K562 (cell line): ENCODE measurements at regions not wholly inside any gene's neighbourhood (a gene's known extent, or its start where the extent isn't known, plus 50 kb on each side); places are given as distances from the start of the nearest gene placed in this dataset.

ENCODE experiments used
- BCOR ChIP-seq: fragments of 450-650 bp; IDR thresholded peaks from 2 replicates; pipeline ENCODE4 v1.6.1; 2016
- NONO ChIP-seq, 2 experiments: fragments of 200-400 bp in 1 of 2; fragments of 450-650 bp in 1 of 2; formaldehyde crosslinking in 1 of 2; IDR thresholded peaks; 2 replicates each; pipeline ENCODE4 v1.6.1; 2017; ENCODE audit warnings: low read depth in 2 of 2, mild to moderate bottlenecking in 2 of 2, moderate library complexity in 2 of 2, low read length in 1 of 2
- POLR2A ChIP-seq: fragments of 450-650 bp; conservative IDR thresholded peaks from 2 replicates; pipeline ENCODE4 v1.6.1; 2016
- RB1 ChIP-seq: fragments of 450-650 bp; IDR thresholded peaks from 2 replicates; pipeline ENCODE4 v1.6.1; 2017; ENCODE audit warnings: low read depth, mild to moderate bottlenecking
- RFX5 ChIP-seq: IDR thresholded peaks from 2 replicates; pipeline ENCODE4 v1.6.1; 2011; ENCODE audit warnings: low read depth, mild to moderate bottlenecking, improper control_type of control experiment, low read length
- ZBED1 ChIP-seq: IDR thresholded peaks from 2 replicates; pipeline ENCODE4 v1.6.1; 2014
- ZNF551 ChIP-seq: fragments of 250-450 bp; sonication (Bioruptor Pico); IDR thresholded peaks from 2 replicates; pipeline ENCODE4 v1.5.0; 2021; ENCODE audit warnings: mild to moderate bottlenecking, moderate library complexity
- TF ChIP-seq, protein P1 (sequence below): fragments of 450-650 bp; formaldehyde crosslinking; IDR thresholded peaks from 2 replicates; pipeline ENCODE4 v1.4.0; 2022; ENCODE audit warnings: missing genetic modification characterization
- TF ChIP-seq, protein P2 (sequence below): sonication (generic); formaldehyde crosslinking; IDR thresholded peaks from 2 replicates; pipeline ENCODE4 v1.8.0; 2022; ENCODE audit warnings: mild to moderate bottlenecking, low read depth, missing genetic modification reagents
- TF ChIP-seq, protein P3 (sequence below): fragments of 250-450 bp; sonication (Bioruptor Pico); IDR thresholded peaks from 2 replicates; pipeline ENCODE4 v1.5.1; 2021; ENCODE audit warnings: mild to moderate bottlenecking
- TF ChIP-seq, protein P4 (sequence below): fragments of 450-650 bp; formaldehyde crosslinking; IDR thresholded peaks from 2 replicates; pipeline ENCODE4 v1.4.0; 2020; ENCODE audit warnings: mild to moderate bottlenecking, moderate library complexity
- TF ChIP-seq, protein P5 (sequence below): fragments of 450-650 bp; IDR thresholded peaks from 2 replicates; pipeline ENCODE4 v1.6.1; 2016; ENCODE audit warnings: antibody characterized with exemption

DNA sequence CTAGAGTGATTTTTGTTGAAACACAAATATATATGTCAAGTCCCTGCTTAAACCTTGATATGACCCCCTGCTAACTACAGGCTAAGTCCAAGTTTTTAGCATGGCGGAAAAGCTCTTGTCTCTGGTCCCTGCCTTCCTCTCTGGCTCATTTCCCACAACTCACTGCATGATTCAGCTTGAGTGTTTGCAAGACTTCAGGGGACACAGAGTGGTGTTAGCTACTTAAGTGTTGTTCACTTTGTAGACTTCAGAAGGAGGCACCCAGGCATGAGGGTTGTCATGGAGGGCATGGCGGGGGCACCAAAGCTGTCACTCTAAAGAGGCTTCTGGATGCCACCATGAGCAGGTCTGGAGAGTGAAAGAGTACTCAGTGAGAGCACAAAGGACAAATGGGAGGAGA, 362.4 kb upstream of the ACTBL2 start (continued):
- TF ChIP-seq, protein P1, sequence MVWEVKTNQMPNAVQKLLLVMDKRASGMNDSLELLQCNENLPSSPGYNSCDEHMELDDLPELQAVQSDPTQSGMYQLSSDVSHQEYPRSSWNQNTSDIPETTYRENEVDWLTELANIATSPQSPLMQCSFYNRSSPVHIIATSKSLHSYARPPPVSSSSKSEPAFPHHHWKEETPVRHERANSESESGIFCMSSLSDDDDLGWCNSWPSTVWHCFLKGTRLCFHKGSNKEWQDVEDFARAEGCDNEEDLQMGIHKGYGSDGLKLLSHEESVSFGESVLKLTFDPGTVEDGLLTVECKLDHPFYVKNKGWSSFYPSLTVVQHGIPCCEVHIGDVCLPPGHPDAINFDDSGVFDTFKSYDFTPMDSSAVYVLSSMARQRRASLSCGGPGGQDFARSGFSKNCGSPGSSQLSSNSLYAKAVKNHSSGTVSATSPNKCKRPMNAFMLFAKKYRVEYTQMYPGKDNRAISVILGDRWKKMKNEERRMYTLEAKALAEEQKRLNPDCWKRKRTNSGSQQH (CRISPR knock-in tag) = no peak
- TF ChIP-seq, protein P2, sequence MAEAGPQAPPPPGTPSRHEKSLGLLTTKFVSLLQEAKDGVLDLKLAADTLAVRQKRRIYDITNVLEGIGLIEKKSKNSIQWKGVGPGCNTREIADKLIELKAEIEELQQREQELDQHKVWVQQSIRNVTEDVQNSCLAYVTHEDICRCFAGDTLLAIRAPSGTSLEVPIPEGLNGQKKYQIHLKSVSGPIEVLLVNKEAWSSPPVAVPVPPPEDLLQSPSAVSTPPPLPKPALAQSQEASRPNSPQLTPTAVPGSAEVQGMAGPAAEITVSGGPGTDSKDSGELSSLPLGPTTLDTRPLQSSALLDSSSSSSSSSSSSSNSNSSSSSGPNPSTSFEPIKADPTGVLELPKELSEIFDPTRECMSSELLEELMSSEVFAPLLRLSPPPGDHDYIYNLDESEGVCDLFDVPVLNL (CRISPR knock-in tag) = no peak
- TF ChIP-seq BCOR = no peak
- TF ChIP-seq RB1 = no peak
- no peak for TF ChIP-seq ZBED1
- TF ChIP-seq, protein P3, sequence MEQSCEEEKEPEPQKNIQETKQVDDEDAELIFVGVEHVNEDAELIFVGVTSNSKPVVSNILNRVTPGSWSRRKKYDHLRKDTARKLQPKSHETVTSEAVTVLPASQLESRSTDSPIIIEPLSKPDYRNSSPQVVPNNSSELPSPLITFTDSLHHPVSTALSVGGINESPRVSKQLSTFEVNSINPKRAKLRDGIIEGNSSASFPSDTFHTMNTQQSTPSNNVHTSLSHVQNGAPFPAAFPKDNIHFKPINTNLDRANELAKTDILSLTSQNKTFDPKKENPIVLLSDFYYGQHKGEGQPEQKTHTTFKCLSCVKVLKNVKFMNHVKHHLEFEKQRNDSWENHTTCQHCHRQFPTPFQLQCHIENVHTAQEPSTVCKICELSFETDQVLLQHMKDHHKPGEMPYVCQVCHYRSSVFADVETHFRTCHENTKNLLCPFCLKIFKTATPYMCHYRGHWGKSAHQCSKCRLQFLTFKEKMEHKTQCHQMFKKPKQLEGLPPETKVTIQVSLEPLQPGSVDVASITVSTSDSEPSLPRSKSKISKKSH (CRISPR knock-in tag) = no peak
- TF ChIP-seq, protein P4, sequence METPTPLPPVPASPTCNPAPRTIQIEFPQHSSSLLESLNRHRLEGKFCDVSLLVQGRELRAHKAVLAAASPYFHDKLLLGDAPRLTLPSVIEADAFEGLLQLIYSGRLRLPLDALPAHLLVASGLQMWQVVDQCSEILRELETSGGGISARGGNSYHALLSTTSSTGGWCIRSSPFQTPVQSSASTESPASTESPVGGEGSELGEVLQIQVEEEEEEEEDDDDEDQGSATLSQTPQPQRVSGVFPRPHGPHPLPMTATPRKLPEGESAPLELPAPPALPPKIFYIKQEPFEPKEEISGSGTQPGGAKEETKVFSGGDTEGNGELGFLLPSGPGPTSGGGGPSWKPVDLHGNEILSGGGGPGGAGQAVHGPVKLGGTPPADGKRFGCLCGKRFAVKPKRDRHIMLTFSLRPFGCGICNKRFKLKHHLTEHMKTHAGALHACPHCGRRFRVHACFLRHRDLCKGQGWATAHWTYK (CRISPR knock-in tag) = no peak
- TF ChIP-seq POLR2A = no peak
- TF ChIP-seq RFX5 = no peak
- no peak for TF ChIP-seq NONO (IDR thresholded peaks at IDR 0.05; ENCODE audit: low read depth in 2 of 2, low read length in 1 of 2)
- TF ChIP-seq, protein P5, sequence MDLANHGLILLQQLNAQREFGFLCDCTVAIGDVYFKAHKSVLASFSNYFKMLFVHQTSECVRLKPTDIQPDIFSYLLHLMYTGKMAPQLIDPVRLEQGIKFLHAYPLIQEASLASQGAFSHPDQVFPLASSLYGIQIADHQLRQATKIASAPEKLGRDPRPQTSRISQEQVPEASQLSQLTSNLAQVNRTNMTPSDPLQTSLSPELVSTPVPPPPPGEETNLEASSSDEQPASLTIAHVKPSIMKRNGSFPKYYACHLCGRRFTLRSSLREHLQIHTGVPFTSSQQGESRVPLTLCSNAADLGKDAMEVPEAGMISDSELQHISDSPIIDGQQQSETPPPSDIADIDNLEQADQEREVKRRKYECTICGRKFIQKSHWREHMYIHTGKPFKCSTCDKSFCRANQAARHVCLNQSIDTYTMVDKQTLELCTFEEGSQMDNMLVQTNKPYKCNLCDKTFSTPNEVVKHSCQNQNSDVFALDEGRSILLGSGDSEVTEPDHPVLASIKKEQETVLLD = no peak
- no peak for TF ChIP-seq ZNF551
